ENCODE measurements at regions not wholly inside any gene's neighbourhood (a gene's known extent, or its start where the extent isn't known, plus 50 kb on each side); places are given as distances from the start of the nearest gene placed in this dataset.

DNA sequence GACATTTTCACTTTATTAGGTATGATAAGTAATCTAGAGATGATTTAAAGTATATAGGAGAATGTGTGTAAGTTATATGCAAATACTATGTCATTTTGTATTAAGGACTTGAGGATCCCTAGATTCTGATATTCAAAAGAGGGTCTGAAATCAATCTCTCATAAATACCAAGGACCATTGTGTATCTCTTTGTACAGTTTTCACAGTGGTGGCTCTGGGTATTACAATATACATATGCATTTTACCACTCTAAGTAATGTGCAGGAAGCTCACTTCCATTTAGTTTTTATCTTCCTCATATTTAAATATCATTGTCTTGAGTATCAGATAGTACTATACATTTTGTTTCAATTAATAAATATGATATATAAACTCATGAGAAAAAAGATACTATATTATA, 862.6 kb upstream of the PCDH20 start:
- TF ChIP-seq, protein P1, sequence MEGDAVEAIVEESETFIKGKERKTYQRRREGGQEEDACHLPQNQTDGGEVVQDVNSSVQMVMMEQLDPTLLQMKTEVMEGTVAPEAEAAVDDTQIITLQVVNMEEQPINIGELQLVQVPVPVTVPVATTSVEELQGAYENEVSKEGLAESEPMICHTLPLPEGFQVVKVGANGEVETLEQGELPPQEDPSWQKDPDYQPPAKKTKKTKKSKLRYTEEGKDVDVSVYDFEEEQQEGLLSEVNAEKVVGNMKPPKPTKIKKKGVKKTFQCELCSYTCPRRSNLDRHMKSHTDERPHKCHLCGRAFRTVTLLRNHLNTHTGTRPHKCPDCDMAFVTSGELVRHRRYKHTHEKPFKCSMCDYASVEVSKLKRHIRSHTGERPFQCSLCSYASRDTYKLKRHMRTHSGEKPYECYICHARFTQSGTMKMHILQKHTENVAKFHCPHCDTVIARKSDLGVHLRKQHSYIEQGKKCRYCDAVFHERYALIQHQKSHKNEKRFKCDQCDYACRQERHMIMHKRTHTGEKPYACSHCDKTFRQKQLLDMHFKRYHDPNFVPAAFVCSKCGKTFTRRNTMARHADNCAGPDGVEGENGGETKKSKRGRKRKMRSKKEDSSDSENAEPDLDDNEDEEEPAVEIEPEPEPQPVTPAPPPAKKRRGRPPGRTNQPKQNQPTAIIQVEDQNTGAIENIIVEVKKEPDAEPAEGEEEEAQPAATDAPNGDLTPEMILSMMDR (IDR thresholded peaks at IDR 0.05) = no peak
- TF ChIP-seq POLR2A (IDR thresholded peaks at IDR 0.05) = no peak
